Fibroblast of the aortic adventitia (primary cell): ENCODE measurements at regions not wholly inside any gene's neighbourhood (a gene's known extent, or its start where the extent isn't known, plus 50 kb on each side); places are given as distances from the start of the nearest gene placed in this dataset.

Source experiments
- DNase-seq: peaks from one replicate; pipeline ENCODE4 v3.0.0-alpha.2; 2010; ENCODE audit warnings: low read depth
- H3K4me3 ChIP-seq: 2 replicates; pipeline ENCODE4 v1.5.1; 2011; ENCODE audit warnings: low read depth, mild to moderate bottlenecking, control low read depth, low read length, moderate library complexity
- CTCF ChIP-seq: IDR thresholded peaks from 2 replicates; pipeline ENCODE4 v1.5.1; 2011; ENCODE audit warnings: mild to moderate bottlenecking, low read length, control low read depth, inconsistent platforms; ENCODE audit not compliant: insufficient read depth

- DNase-seq, result no peak
- no peak overlapping the region for H3K4me3 ChIP-seq
- TF ChIP-seq CTCF, result no peak
These were observed 91.0 kb upstream of the ESR1 start for GRCh38 chr6:151716526-151716932.

DNA sequence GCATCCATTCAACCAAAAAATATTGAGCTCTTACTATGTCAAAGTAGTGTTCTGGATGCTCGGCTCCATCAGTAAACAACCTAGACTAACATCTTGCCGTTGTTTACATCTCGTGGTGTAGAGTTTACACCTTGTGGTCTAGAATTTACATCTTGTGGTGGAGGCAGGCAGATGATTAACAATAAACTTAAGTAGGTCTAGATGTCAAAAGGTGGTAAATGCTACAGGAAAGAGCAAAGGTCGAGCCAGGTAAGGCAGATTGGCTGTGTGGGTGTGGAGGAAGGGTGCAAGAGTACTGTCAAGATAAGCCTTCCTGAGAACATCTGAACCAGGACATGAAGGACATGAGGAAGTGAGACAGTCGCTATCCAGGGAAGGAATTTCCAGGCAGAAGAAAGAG, 88.4 kb upstream of the ESR1 start:
- DNase-seq, result no peak
- H3K4me3 ChIP-seq, result no peak overlapping the region
- TF ChIP-seq CTCF, result no peak

- TF ChIP-seq CTCF, result no peak
- H3K4me3 ChIP-seq, result no peak overlapping the region
These were observed 86.3 kb upstream of the ESR1 start for GRCh38 chr6:151721146-151721545.

DNA sequence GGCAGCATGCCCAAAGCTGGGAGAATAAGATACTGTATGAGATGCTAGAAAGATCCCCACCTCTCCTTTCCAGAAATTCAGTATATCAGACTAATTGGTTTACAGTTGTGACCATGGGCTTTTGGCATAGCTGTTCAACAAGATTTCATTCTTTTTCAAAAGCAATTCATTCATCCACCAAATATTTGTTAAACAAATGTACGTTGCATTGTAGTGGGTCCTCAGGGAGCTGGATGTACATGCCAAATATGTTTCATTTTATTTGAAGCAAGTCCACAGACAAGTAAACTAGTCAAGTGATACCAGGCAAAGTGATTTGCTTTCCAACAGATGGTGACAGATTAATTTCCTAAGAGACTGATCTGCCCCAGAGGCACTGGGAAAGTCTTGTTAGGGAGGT, 85.8 kb upstream of the ESR1 start:
- H3K4me3 ChIP-seq, result no peak overlapping the region
- no peak for TF ChIP-seq CTCF
- DNase-seq, result peak; percentile 58

More at GRCh38 chr6:151721146-151721545, 86.3 kb upstream of the ESR1 start:
- DNase-seq, result peak; percentile 66

DNA sequence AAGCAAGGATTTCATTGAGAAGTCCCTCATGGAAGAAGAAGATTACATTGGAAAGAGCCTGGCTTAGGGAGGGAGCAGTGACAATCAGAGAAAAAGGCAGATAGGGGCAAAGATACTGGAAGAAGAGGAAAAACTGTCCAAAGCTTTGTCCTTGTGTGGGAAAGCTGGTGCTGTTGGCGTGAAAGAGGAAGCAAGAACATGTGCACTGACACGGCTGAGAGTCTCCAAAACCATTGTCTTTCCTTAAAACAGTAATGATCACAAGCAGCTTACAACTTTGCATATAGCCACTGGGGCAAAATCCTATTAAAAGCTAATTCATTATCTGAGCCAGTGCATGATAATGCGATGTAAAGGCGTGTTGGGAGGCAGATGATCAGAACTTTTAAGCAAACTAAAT, 85.1 kb upstream of the ESR1 start:
- DNase-seq, result no peak
- TF ChIP-seq CTCF, result no peak
- no peak overlapping the region for H3K4me3 ChIP-seq

DNA sequence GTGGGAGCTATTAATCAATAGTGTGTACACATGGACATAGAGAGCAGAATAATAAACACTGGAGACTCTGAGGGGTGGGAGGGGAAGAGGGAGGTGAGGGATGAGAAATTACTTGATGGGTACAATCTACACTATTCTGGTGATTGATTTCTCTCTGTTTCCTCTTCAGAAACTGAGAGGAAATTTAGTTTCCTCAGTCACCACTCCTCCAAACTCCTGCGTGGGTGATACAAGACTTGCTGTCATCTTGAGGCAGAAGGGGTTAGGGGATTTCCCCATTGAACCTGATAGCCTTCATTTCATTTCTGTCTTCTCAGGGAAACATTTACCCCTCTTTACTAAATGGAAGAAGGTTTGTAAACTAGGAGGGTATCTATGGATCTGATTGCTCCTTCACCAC, 84.3 kb upstream of the ESR1 start:
- TF ChIP-seq CTCF, result no peak
- no peak overlapping the region for H3K4me3 ChIP-seq
- no peak for DNase-seq

- no peak overlapping the region for H3K4me3 ChIP-seq
- TF ChIP-seq CTCF, result no peak
- no peak for DNase-seq
These were observed 77.5 kb upstream of the ESR1 start for GRCh38 chr6:151729829-151730495.
